SK-N-SH (cell line): ENCODE measurements at regions not wholly inside any gene's neighbourhood (a gene's known extent, or its start where the extent isn't known, plus 50 kb on each side); places are given as distances from the start of the nearest gene placed in this dataset.

Experiments used
- CTCF ChIA-PET: fragments of 300-600, 350-600 bp; formaldehyde crosslinking; extraction: SDS; loops from one replicate; lab custom pipeline; 2021; lab: Yijun Ruan, JAX
- POLR2A ChIA-PET: fragments of 350-600 bp; sonication (Branson Sonifier 250); formaldehyde crosslinking; extraction: SDS; loops from one replicate; lab custom pipeline; 2020; ENCODE audit warnings: antibody characterized with exemption, inconsistent platforms; lab: Yijun Ruan, JAX
- DNase-seq: peaks from one replicate; pipeline ENCODE4 v3.0.0; 2012
- H2AFZ ChIP-seq: fragments of 200-600 bp; sonication (generic); 2 replicates; pipeline ENCODE4 v1.8.1; 2016; ENCODE audit warnings: antibody characterized with exemption, mild to moderate bottlenecking, low read depth
- H3F3A ChIP-seq: fragments of 200-600 bp; sonication (generic); replicated peaks from 2 replicates; pipeline ENCODE3; 2016; ENCODE audit warnings: antibody characterized with exemption, mild to moderate bottlenecking; ENCODE audit not compliant: insufficient read depth
- H3K27ac ChIP-seq, 2 experiments: fragments of 200-500 bp in 1 of 2; fragments of 200-600 bp in 1 of 2; sonication (Bioruptor generic) in 1 of 2; sonication (generic), shearing (Covaris generic) in 1 of 2; 2 replicates each; pipeline versions ENCODE4 v1.5.1 to v1.6.1; 2014 to 2016; ENCODE audit warnings: low read depth in 2 of 2, inconsistent platforms in 1 of 2, low read length in 1 of 2, mild to moderate bottlenecking in 1 of 2, mixed read lengths in 1 of 2
- H3K27me3 ChIP-seq: fragments of 200-600 bp; sonication (generic), shearing (Covaris generic); 2 replicates; pipeline ENCODE4 v1.6.1; 2016; ENCODE audit warnings: mixed run types; ENCODE audit not compliant: insufficient read depth
- H3K36me3 ChIP-seq, 2 experiments: fragments of 200-500 bp in 1 of 2; fragments of 200-600 bp in 1 of 2; sonication (Bioruptor generic) in 1 of 2; sonication (generic) in 1 of 2; replicated peaks in 1 of 2; 2 replicates each; pipeline versions ENCODE3 to v1.5.1; 2014 to 2016; ENCODE audit warnings: low read length in 1 of 2, mild to moderate bottlenecking in 1 of 2; ENCODE audit not compliant: insufficient read depth in 2 of 2, control insufficient read depth in 1 of 2
- H3K4me1 ChIP-seq, 2 experiments: fragments of 200-500 bp in 1 of 2; fragments of 200-600 bp in 1 of 2; sonication (Bioruptor generic) in 1 of 2; sonication (generic), shearing (Covaris generic) in 1 of 2; 2 replicates each; pipeline versions ENCODE4 v1.5.1 to v1.6.1; 2014 to 2016; ENCODE audit warnings: low read depth in 1 of 2, low read length in 1 of 2, mixed run types in 1 of 2; ENCODE audit not compliant: insufficient read depth in 2 of 2, control insufficient read depth in 1 of 2
- H3K4me2 ChIP-seq: fragments of 200-600 bp; sonication (generic), shearing (Covaris generic); 2 replicates; pipeline ENCODE4 v1.6.1; 2017; ENCODE audit warnings: mixed run types
- H3K4me3 ChIP-seq, 2 experiments: fragments of 200-500 bp in 1 of 2; fragments of 200-600 bp in 1 of 2; sonication (Bioruptor generic) in 1 of 2; sonication (generic), shearing (Covaris generic) in 1 of 2; 2 replicates each; pipeline versions ENCODE4 v1.5.1 to v1.8.1; 2014 to 2016; ENCODE audit warnings: low read depth in 2 of 2, inconsistent platforms in 1 of 2, low read length in 1 of 2, mild to moderate bottlenecking in 1 of 2, mixed read lengths in 1 of 2, moderate library complexity in 1 of 2
- H3K79me2 ChIP-seq: fragments of 200-600 bp; sonication (generic); 2 replicates; pipeline ENCODE4 v1.8.1; 2017; ENCODE audit warnings: mild to moderate bottlenecking; ENCODE audit not compliant: insufficient read depth
- H3K9ac ChIP-seq: fragments of 200-600 bp; sonication (generic); 2 replicates; pipeline ENCODE4 v1.6.1; 2017; ENCODE audit warnings: mixed run types
- H3K9me2 ChIP-seq: fragments of 200-600 bp; sonication (generic); 2 replicates; pipeline ENCODE4 v1.6.1; 2017; ENCODE audit warnings: mixed run types
- H3K9me3 ChIP-seq: fragments of 200-600 bp; sonication (generic); 2 replicates; pipeline ENCODE4 v1.6.1; 2017; ENCODE audit warnings: mixed run types, mild to moderate bottlenecking, moderate library complexity
- H4K20me1 ChIP-seq: fragments of 200-600 bp; sonication (generic); 2 replicates; pipeline ENCODE4 v1.6.1; 2017; ENCODE audit warnings: mild to moderate bottlenecking, mixed run types; ENCODE audit not compliant: insufficient read depth
- CHD2 ChIP-seq: fragments of 150-350 bp; IDR thresholded peaks from 2 replicates; pipeline ENCODE4 v1.6.1; 2018; ENCODE audit warnings: low read length; ENCODE audit not compliant: partially characterized antibody
- CTCF ChIP-seq: fragments of 200-600 bp; sonication (generic); IDR thresholded peaks from 2 replicates; pipeline ENCODE4 v1.6.1; 2017; ENCODE audit warnings: antibody characterized with exemption, mild to moderate bottlenecking, moderate library complexity
- EZH2phosphoT487 ChIP-seq: fragments of 200-600 bp; sonication (generic); IDR thresholded peaks from 2 replicates; pipeline ENCODE4 v1.6.1; 2017; ENCODE audit warnings: low read depth, mixed run types, mild to moderate bottlenecking, antibody characterized with exemption, moderate library complexity, borderline replicate concordance
- FOSL2 ChIP-seq: IDR thresholded peaks from 2 replicates; pipeline ENCODE4 v1.4.0; 2012; ENCODE audit warnings: low read depth, mild to moderate bottlenecking, moderate library complexity, borderline replicate concordance
- FOXJ3 ChIP-seq: sonication (generic); formaldehyde crosslinking; IDR thresholded peaks from 2 replicates; pipeline ENCODE4 v1.5.1; 2020; ENCODE audit warnings: mild to moderate bottlenecking, missing genetic modification reagents
- FOXM1 ChIP-seq: IDR thresholded peaks from 2 replicates; pipeline ENCODE4 v1.4.0; 2012; ENCODE audit warnings: low read depth, mild to moderate bottlenecking
- GABPA ChIP-seq: IDR thresholded peaks from 2 replicates; pipeline ENCODE4 v1.4.0; 2012; ENCODE audit warnings: low read depth, mild to moderate bottlenecking
- GATA2 ChIP-seq: sonication (generic); formaldehyde crosslinking; IDR thresholded peaks from 2 replicates; pipeline ENCODE4 v1.5.0; 2020; ENCODE audit warnings: mild to moderate bottlenecking, missing genetic modification reagents
- IRF3 ChIP-seq: fragments of 150-350 bp; IDR thresholded peaks from 2 replicates; pipeline ENCODE4 v1.6.1; 2016; ENCODE audit warnings: mild to moderate bottlenecking, low read depth, low read length
- MEF2A ChIP-seq: IDR thresholded peaks from 2 replicates; pipeline ENCODE4 v1.4.0; 2012; ENCODE audit warnings: low read depth, borderline replicate concordance
- MXI1 ChIP-seq: IDR thresholded peaks from 2 replicates; pipeline ENCODE4 v1.6.1; 2012; ENCODE audit warnings: mild to moderate bottlenecking, low read depth, low read length, improper control_type of control experiment
- PBX3 ChIP-seq: IDR thresholded peaks from 2 replicates; pipeline ENCODE4; 2012
- RAD21 ChIP-seq: IDR thresholded peaks from 2 replicates; pipeline ENCODE4 v1.6.1; 2012; ENCODE audit warnings: mild to moderate bottlenecking, low read length
- RXRA ChIP-seq: IDR thresholded peaks from 2 replicates; pipeline ENCODE4 v1.4.0; 2012; ENCODE audit warnings: low read depth, mild to moderate bottlenecking, borderline replicate concordance
- SIN3A ChIP-seq: IDR thresholded peaks from 2 replicates; pipeline ENCODE4 v1.6.1; 2012; ENCODE audit warnings: low read depth, mild to moderate bottlenecking, low read length, moderate library complexity, borderline replicate concordance
- SMC3 ChIP-seq: IDR thresholded peaks from 2 replicates; pipeline ENCODE4 v1.6.1; 2012; ENCODE audit warnings: low read depth, low read length, improper control_type of control experiment
- TCF12 ChIP-seq: IDR thresholded peaks from 2 replicates; pipeline ENCODE4 v1.4.0; 2012
- TEAD4 ChIP-seq: IDR thresholded peaks from 2 replicates; pipeline ENCODE4 v1.4.0; 2012; ENCODE audit warnings: mild to moderate bottlenecking, borderline replicate concordance; ENCODE audit not compliant: insufficient read depth
- whole genome bisulfite sequencing: methylation state at CpG from one replicate; pipeline ENCODE4 v1.1.6; 2017; ENCODE audit warnings: low lambda C conversion rate; 5-methylcytosine and 5-hydroxymethylcytosine counted together

- Histone ChIP-seq H3K27me3 (no peaks in the 10 kb centered on the region), H4K20me1 (no peaks in the 10 kb centered on the region), H3K9ac (no peak overlapping the region), H3F3A (no peaks in the 10 kb centered on the region), H3K4me1 (no peaks in the 10 kb centered on the region), H3K27ac (no peak overlapping the region), H2AFZ (no peak overlapping the region), H3K79me2 (no peaks in the 10 kb centered on the region), H3K9me2 (no peaks in the 10 kb centered on the region), H3K36me3 (no peaks in the 10 kb centered on the region), H3K4me3 (no peak overlapping the region), H3K9me3 (no peaks in the 10 kb centered on the region), H3K4me2 (no peak overlapping the region)
- DNase-seq: no peak
- ChIA-PET POLR2A (no interaction called here), CTCF (no interaction called here)
- WGBS: 30% methylated on average over 5 of the region's 5 CpGs
- no peak for TF ChIP-seq IRF3
- TF ChIP-seq FOXJ3: no peak
- no peak for TF ChIP-seq RXRA
- no peak for TF ChIP-seq MXI1
- no peak for TF ChIP-seq GABPA
- TF ChIP-seq PBX3: no peak
- no peak for TF ChIP-seq EZH2phosphoT487
- no peak for TF ChIP-seq MEF2A
- no peak for TF ChIP-seq CTCF
- no peak for TF ChIP-seq GATA2 (CRISPR knock-in tag)
- TF ChIP-seq FOSL2: no peak
- no peak for TF ChIP-seq SMC3
- no peak for TF ChIP-seq TEAD4
- TF ChIP-seq SIN3A: no peak
- no peak for TF ChIP-seq TCF12
- no peak for TF ChIP-seq CHD2
- TF ChIP-seq RAD21: no peak
- TF ChIP-seq FOXM1: no peak
Observed at GRCh38 chr14:23816371-23816770, 137.2 kb upstream of the DHRS4 start.
